Spleen (tissue), 11 donors: ENCODE measurements at regions not wholly inside any gene's neighbourhood (a gene's known extent, or its start where the extent isn't known, plus 50 kb on each side); places are given as distances from the start of the nearest gene placed in this dataset.

ENCODE experiments used
- DNase-seq: peaks from one replicate; pipeline ENCODE4 v3.0.0-alpha.2; 2020
- H3K27ac ChIP-seq, 8 donors: fragments of 200-600 bp; sonication (generic) in 7 of 8; 1 replicate in 4 of 8; 2 replicates in 4 of 8; pipeline versions ENCODE4 v1.5.0 to v1.8.0; 2016 to 2021; ENCODE audit warnings: inconsistent platforms in 4 of 8, mild to moderate bottlenecking in 4 of 8, moderate library complexity in 1 of 8
- H3K27me3 ChIP-seq, 7 donors: fragments of 200-600 bp; sonication (generic) in 6 of 7; replicated peaks in 1 of 7; 1 replicate in 4 of 7; 2 replicates in 3 of 7; pipeline versions ENCODE4 v1.5.0 to v1.8.0; 2016 to 2021; ENCODE audit warnings: inconsistent platforms in 3 of 7, mild to moderate bottlenecking in 1 of 7
- H3K36me3 ChIP-seq, 6 donors: fragments of 200-600 bp; sonication (generic) in 5 of 6; 1 replicate in 4 of 6; 2 replicates in 2 of 6; pipeline versions ENCODE4 v1.5.0 to v1.8.0; 2016 to 2021; ENCODE audit warnings: inconsistent platforms in 2 of 6
- H3K4me1 ChIP-seq, 6 donors: fragments of 200-600 bp; sonication (generic) in 5 of 6; 1 replicate in 3 of 6; 2 replicates in 3 of 6; pipeline versions ENCODE4 v1.5.0 to v1.8.0; 2016 to 2021; ENCODE audit warnings: inconsistent platforms in 3 of 6
- H3K4me3 ChIP-seq, 8 donors: fragments of 200-600 bp; sonication (generic) in 7 of 8; 1 replicate in 4 of 8; 2 replicates in 4 of 8; pipeline versions ENCODE4 v1.5.0 to v1.8.0; 2016 to 2021; ENCODE audit warnings: inconsistent platforms in 4 of 8, mild to moderate bottlenecking in 4 of 8, moderate library complexity in 2 of 8
- H3K9me3 ChIP-seq, 8 donors: fragments of 200-600 bp; sonication (generic) in 7 of 8; 1 replicate in 4 of 8; 2 replicates in 4 of 8; pipeline versions ENCODE4 v1.5.0 to v1.8.0; 2016 to 2021; ENCODE audit warnings: inconsistent platforms in 4 of 8
- CTCF ChIP-seq, 11 experiments: fragments of 200-600 bp in 7 of 11; fragments of 450-650 bp in 4 of 11; sonication (generic) in 4 of 11; IDR thresholded peaks in 8 of 11; conservative IDR thresholded peaks in 3 of 11; 1 replicate in 7 of 11; 2 replicates in 4 of 11; pipeline versions ENCODE4 v1.4.0 to v1.8.0; 2016 to 2021; ENCODE audit warnings: antibody characterized with exemption in 11 of 11, inconsistent platforms in 4 of 11, mild to moderate bottlenecking in 1 of 11
- POLR2A ChIP-seq, 3 donors: fragments of 450-650 bp; IDR thresholded peaks; one replicate each; pipeline ENCODE4 v1.5.1; 2017; ENCODE audit warnings: antibody characterized with exemption in 3 of 3, mild to moderate bottlenecking in 1 of 3
- POLR2AphosphoS5 ChIP-seq, 3 donors: sonication (generic); formaldehyde crosslinking; IDR thresholded peaks; one replicate each; pipeline ENCODE4 v1.5.1; 2017; ENCODE audit warnings: antibody characterized with exemption in 3 of 3
- WGBS, 5 donors: extraction: QIAGEN DNeasy Blood & Tissue Kit in 3 of 5; methylation state at CpG; one replicate each; pipeline versions ENCODE4 v1.1.5 to v1.1.7; 2013 to 2018; 5-methylcytosine and 5-hydroxymethylcytosine counted together
- intact Hi-C: fragments of 100-400 bp; cut with DNase I; formaldehyde crosslinking; loops from one replicate; pipeline ENCODE4 v1.15.0; 2023; ENCODE audit warnings: low total_unique reads
- donor health status: healthy with polysubstance abuse.
- donor health status: DM: no; HTN: no; CAD: no; lungs with moderate emphysema.
- donor health status: DM: no; HTN: no; CAD: no.
- donor health status: Bipolar disorder and iron deficiency.
- donor health status: healthy.
- donor health status: DM: no; HTN: no; CAD: no.
- donor health status: DM: yes; HTN: yes; CAD: no.

GRCh38 chrX:134095366-134095765 is 110.0 kb upstream of the GPC3 start:
- Histone ChIP-seq H3K27ac (no peak overlapping the region), H3K36me3 (no peaks in the 10 kb centered on the region), H3K4me1 (no peaks in the 10 kb centered on the region), H3K27me3 (no peaks in the 10 kb centered on the region), H3K4me3 (no peak overlapping the region), H3K9me3 (peaks cover 0 to 6% (median 0%) of the 10 kb centered on the region in 8 donors)
- no peak for TF ChIP-seq CTCF (IDR thresholded peaks at IDR 0.05 in 8 of 11, conservative IDR thresholded peaks at IDR 0.05 in 3 of 11)
- TF ChIP-seq POLR2AphosphoS5 (IDR thresholded peaks at IDR 0.05), result no peak
- TF ChIP-seq POLR2A (IDR thresholded peaks at IDR 0.05), result no peak
- intact Hi-C loops, result no loop called here
- DNase-seq, result no peak

GRCh38 chrX:134101636-134102035 is 116.2 kb upstream of the GPC3 start:
- H3K9me3 ChIP-seq, result peaks cover 0 to 6% (median 0%) of the 10 kb centered on the region in 8 donors
- no peak overlapping the region for H3K27ac ChIP-seq
- TF ChIP-seq POLR2A (IDR thresholded peaks at IDR 0.05) (no peak), POLR2AphosphoS5 (IDR thresholded peaks at IDR 0.05) (no peak), CTCF (IDR thresholded peaks at IDR 0.05 in 8 of 11, conservative IDR thresholded peaks at IDR 0.05 in 3 of 11) (no peak)
- H3K27me3 ChIP-seq, result no peaks in the 10 kb centered on the region
- intact Hi-C loops, result no loop called here
- H3K4me1 ChIP-seq, result no peaks in the 10 kb centered on the region
- H3K36me3 ChIP-seq, result no peaks in the 10 kb centered on the region
- DNase-seq, result no peak
- no peak overlapping the region for H3K4me3 ChIP-seq

GRCh38 chrX:134115270-134115669 is 121.7 kb upstream of the CCDC160 start:
- no peaks in the 10 kb centered on the region for H3K36me3 ChIP-seq
- H3K9me3 ChIP-seq, result no peaks in the 10 kb centered on the region
- TF ChIP-seq POLR2AphosphoS5 (IDR thresholded peaks at IDR 0.05) (no peak), POLR2A (IDR thresholded peaks at IDR 0.05) (no peak), CTCF (IDR thresholded peaks at IDR 0.05 in 8 of 11, conservative IDR thresholded peaks at IDR 0.05 in 3 of 11) (no peak)
- peaks cover 0 to 20% (median 0%) of the 10 kb centered on the region in 7 donors for H3K27me3 ChIP-seq
- WGBS, 5 donors, result 72 to 92% (median 84%) methylated on average over 3 of the region's 3 CpGs
- H3K27ac ChIP-seq, result no peak overlapping the region
- H3K4me3 ChIP-seq, result no peak overlapping the region
- no peaks in the 10 kb centered on the region for H3K4me1 ChIP-seq
- no peak for DNase-seq
- intact Hi-C loops, result no loop called here

GRCh38 chrX:134137341-134137740 is 99.6 kb upstream of the CCDC160 start:
- TF ChIP-seq CTCF (IDR thresholded peaks at IDR 0.05 in 8 of 11, conservative IDR thresholded peaks at IDR 0.05 in 3 of 11) (no peak), POLR2AphosphoS5 (IDR thresholded peaks at IDR 0.05) (no peak), POLR2A (IDR thresholded peaks at IDR 0.05) (no peak)
- Histone ChIP-seq H3K9me3 (no peaks in the 10 kb centered on the region), H3K4me1 (no peaks in the 10 kb centered on the region), H3K36me3 (no peaks in the 10 kb centered on the region), H3K27me3 (peaks cover 0 to 7% (median 0%) of the 10 kb centered on the region in 7 donors), H3K27ac (no peak overlapping the region), H3K4me3 (no peak overlapping the region)
- intact Hi-C loops, result no loop called here
- 68 to 91% (median 72%) methylated on average over 1 of the region's 1 CpG for WGBS, 5 donors
- no peak for DNase-seq
